Suppressor macrophage (primary cell): ENCODE measurements at regions not wholly inside any gene's neighbourhood (a gene's known extent, or its start where the extent isn't known, plus 50 kb on each side); places are given as distances from the start of the nearest gene placed in this dataset.

Source experiments
- DNase-seq, 4 experiments: peaks; one replicate each; pipeline ENCODE4 v3.0.0-alpha.2; 2020 to 2022

- DNase-seq = no peak
These were observed 137.2 kb downstream of the SLC24A2 start for GRCh38 chr9:19651681-19652080.

- DNase-seq = no peak
These were observed 138.5 kb downstream of the SLC24A2 start for GRCh38 chr9:19650312-19650711.

GRCh38 chr9:19649336-19650041, 139.3 kb downstream of the SLC24A2 start:
- peak in 1 of 4 experiments; percentile 26 for DNase-seq

GRCh38 chr9:19648672-19649071, 140.2 kb downstream of the SLC24A2 start:
- peak; percentile 39 to 83 (median 72) for DNase-seq

GRCh38 chr9:19643875-19644274, 145.0 kb downstream of the SLC24A2 start:
- DNase-seq = no peak

GRCh38 chr9:19642256-19642655, 146.6 kb downstream of the SLC24A2 start:
- peak; percentile 3 to 48 (median 42) for DNase-seq

GRCh38 chr9:19641046-19641445, 147.8 kb downstream of the SLC24A2 start:
- peak in 1 of 4 experiments; percentile 30 for DNase-seq

GRCh38 chr9:19640014-19640413, 148.8 kb downstream of the SLC24A2 start:
- no peak for DNase-seq

GRCh38 chr9:19637084-19637483, 151.8 kb downstream of the SLC24A2 start:
- no peak for DNase-seq

GRCh38 chr9:19634881-19635280, 154.0 kb downstream of the SLC24A2 start:
- DNase-seq = no peak

- peak in 3 of 4 experiments; percentile 6 to 40 (median 39) for DNase-seq
These were observed 157.7 kb downstream of the SLC24A2 start for GRCh38 chr9:19631181-19631580.

GRCh38 chr9:19630760-19631159, 158.1 kb downstream of the SLC24A2 start:
- DNase-seq = peak; percentile 69 to 87 (median 78)

GRCh38 chr9:19629488-19629887, 159.3 kb downstream of the SLC24A2 start:
- DNase-seq = no peak

GRCh38 chr9:19625426-19625825, 163.4 kb downstream of the SLC24A2 start:
- peak in 2 of 4 experiments; percentile 29 to 32 for DNase-seq

GRCh38 chr9:19624519-19624918, 164.3 kb downstream of the SLC24A2 start:
- DNase-seq = peak in 2 of 4 experiments; percentile 11 to 36

- no peak for DNase-seq
These were observed 164.9 kb downstream of the SLC24A2 start for GRCh38 chr9:19623941-19624340.

GRCh38 chr9:19620326-19620725, 168.5 kb downstream of the SLC24A2 start:
- no peak for DNase-seq

GRCh38 chr9:19619221-19619620, 169.6 kb downstream of the SLC24A2 start:
- DNase-seq = no peak

GRCh38 chr9:19618816-19619215, 170.0 kb downstream of the SLC24A2 start:
- no peak for DNase-seq

- DNase-seq = no peak
These were observed 173.7 kb downstream of the SLC24A2 start for GRCh38 chr9:19615036-19615624.

GRCh38 chr9:19614294-19614693, 174.5 kb downstream of the SLC24A2 start:
- no peak for DNase-seq

- no peak for DNase-seq
These were observed 188.3 kb downstream of the SLC24A2 start for GRCh38 chr9:19600538-19600937.

- no peak for DNase-seq
These were observed 189.9 kb downstream of the ACER2 start for GRCh38 chr9:19598722-19599121.

GRCh38 chr9:19597176-19597575, 188.4 kb downstream of the ACER2 start:
- DNase-seq = no peak
